ENCODE measurements at regions not wholly inside any gene's neighbourhood (a gene's known extent, or its start where the extent isn't known, plus 50 kb on each side); places are given as distances from the start of the nearest gene placed in this dataset.

- Mint-ChIP-seq H3K4me3 (no peak overlapping the region), H3K27ac (no peak overlapping the region), H3K27me3 (no peaks in the 10 kb centered on the region), H3K36me3 (ENCODE audit: low read depth) (no peaks in the 10 kb centered on the region), H3K4me1 (ENCODE audit: low read depth) (no peaks in the 10 kb centered on the region), H3K9me3 (no peaks in the 10 kb centered on the region)
- DNase-seq: no peak
- TF ChIP-seq CTCF (IDR thresholded peaks at IDR 0.05): no peak
- no peak for ATAC-seq
- POLR2A ChIA-PET: no interaction called here
- intact Hi-C loops (cut with micrococcal nuclease): no loop called here
- CTCF ChIA-PET: no interaction called here
Observed at GRCh38 chr1:177567393-177567792, 396.6 kb downstream of the BRINP2 start.

GRCh38 chr1:177566495-177566894, 395.7 kb downstream of the BRINP2 start:
- H3K4me3 Mint-ChIP-seq: no peak overlapping the region
- TF ChIP-seq CTCF (IDR thresholded peaks at IDR 0.05): no peak
- intact Hi-C loops (cut with micrococcal nuclease): no loop called here
- ATAC-seq (no peak), DNase-seq (no peak)
- POLR2A ChIA-PET: no interaction called here
- CTCF ChIA-PET: no interaction called here
- H3K27ac Mint-ChIP-seq: no peak overlapping the region
- no peaks in the 10 kb centered on the region for H3K4me1 Mint-ChIP-seq (ENCODE audit: low read depth)
- no peaks in the 10 kb centered on the region for H3K27me3 Mint-ChIP-seq
- H3K36me3 Mint-ChIP-seq (ENCODE audit: low read depth): no peaks in the 10 kb centered on the region
- peaks cover 4% of the 10 kb centered on the region for H3K9me3 Mint-ChIP-seq

GRCh38 chr1:177561436-177561835, 390.7 kb downstream of the BRINP2 start:
- no peak for ATAC-seq
- TF ChIP-seq CTCF (IDR thresholded peaks at IDR 0.05): no peak
- Mint-ChIP-seq H3K36me3 (ENCODE audit: low read depth) (no peaks in the 10 kb centered on the region), H3K27me3 (no peaks in the 10 kb centered on the region), H3K4me3 (no peak overlapping the region), H3K4me1 (ENCODE audit: low read depth) (no peaks in the 10 kb centered on the region), H3K27ac (no peak overlapping the region), H3K9me3 (peaks cover 17% of the 10 kb centered on the region)
- intact Hi-C loops (cut with micrococcal nuclease): no loop called here
- CTCF ChIA-PET: no interaction called here
- POLR2A ChIA-PET: no interaction called here
- no peak for DNase-seq

- H3K27me3 Mint-ChIP-seq: no peaks in the 10 kb centered on the region
- H3K36me3 Mint-ChIP-seq (ENCODE audit: low read depth): no peaks in the 10 kb centered on the region
- peaks cover 30% of the 10 kb centered on the region for H3K9me3 Mint-ChIP-seq
- H3K4me1 Mint-ChIP-seq (ENCODE audit: low read depth): no peaks in the 10 kb centered on the region
- H3K27ac Mint-ChIP-seq: no peak overlapping the region
- no peak overlapping the region for H3K4me3 Mint-ChIP-seq
- intact Hi-C loops (cut with micrococcal nuclease): loop anchor here (10.0 kb wide), 1 partner anchor 56 kb away; no protein-coding TSS in a partner anchor
- ChIA-PET POLR2A (no interaction called here), CTCF (no interaction called here)
- no peak for TF ChIP-seq CTCF (IDR thresholded peaks at IDR 0.05)
- DNase-seq (no peak), ATAC-seq (no peak)
Observed at GRCh38 chr1:177558372-177558771, 387.6 kb downstream of the BRINP2 start.

- no peak overlapping the region for H3K27ac Mint-ChIP-seq
Observed at GRCh38 chr1:177556163-177556562, 385.4 kb downstream of the BRINP2 start.

More at GRCh38 chr1:177556163-177556562, 385.4 kb downstream of the BRINP2 start:
- peaks cover 26% of the 10 kb centered on the region for H3K9me3 Mint-ChIP-seq
- no peaks in the 10 kb centered on the region for H3K27me3 Mint-ChIP-seq
- ATAC-seq (no peak), DNase-seq (no peak)
- CTCF ChIA-PET: no interaction called here
- TF ChIP-seq CTCF (IDR thresholded peaks at IDR 0.05): no peak
- no peaks in the 10 kb centered on the region for H3K4me1 Mint-ChIP-seq (ENCODE audit: low read depth)
- intact Hi-C loops (cut with micrococcal nuclease): loop anchor here (10.0 kb wide), 1 partner anchor 59 kb away; no protein-coding TSS in a partner anchor
- H3K4me3 Mint-ChIP-seq: no peak overlapping the region
- POLR2A ChIA-PET: no interaction called here
- no peaks in the 10 kb centered on the region for H3K36me3 Mint-ChIP-seq (ENCODE audit: low read depth)

Data from activated CD8-positive, alpha-beta T cell treated with anti-CD3 and anti-CD28 coated beads for 36 hours (primary cell).